NCI-H1092 treated with DMSO at 0.1 percent for 48 hours (cell line): ENCODE measurements at regions not wholly inside any gene's neighbourhood (a gene's known extent, or its start where the extent isn't known, plus 50 kb on each side); places are given as distances from the start of the nearest gene placed in this dataset.
A peak's percentile ranks its signal among the peaks of the same experiment; 100 is the strongest.
"Not testable (repeated sequence)": the region's sequence is repeated elsewhere in the genome, so short reads cannot be mapped to it uniquely, and the experiment has no call there.

Source experiments
- DNase-seq: peaks from one replicate; lab custom pipeline; 2025; lab: John Stamatoyannopoulos, UW

- DNase-seq, result no peak
Measured at GRCh38 chr3:55296030-55296429, 191.1 kb downstream of the WNT5A start.

GRCh38 chr3:55294557-55294956 is 192.5 kb downstream of the WNT5A start:
- no peak for DNase-seq

GRCh38 chr3:55292360-55292759 is 194.7 kb downstream of the WNT5A start:
- no peak for DNase-seq

GRCh38 chr3:55288657-55289056 is 198.4 kb downstream of the WNT5A start:
- no peak for DNase-seq

- DNase-seq, result peak; percentile 27
Measured at GRCh38 chr3:55286693-55287092, 200.4 kb downstream of the WNT5A start.

GRCh38 chr3:55285156-55285555 is 201.9 kb downstream of the WNT5A start:
- DNase-seq, result no peak

DNA sequence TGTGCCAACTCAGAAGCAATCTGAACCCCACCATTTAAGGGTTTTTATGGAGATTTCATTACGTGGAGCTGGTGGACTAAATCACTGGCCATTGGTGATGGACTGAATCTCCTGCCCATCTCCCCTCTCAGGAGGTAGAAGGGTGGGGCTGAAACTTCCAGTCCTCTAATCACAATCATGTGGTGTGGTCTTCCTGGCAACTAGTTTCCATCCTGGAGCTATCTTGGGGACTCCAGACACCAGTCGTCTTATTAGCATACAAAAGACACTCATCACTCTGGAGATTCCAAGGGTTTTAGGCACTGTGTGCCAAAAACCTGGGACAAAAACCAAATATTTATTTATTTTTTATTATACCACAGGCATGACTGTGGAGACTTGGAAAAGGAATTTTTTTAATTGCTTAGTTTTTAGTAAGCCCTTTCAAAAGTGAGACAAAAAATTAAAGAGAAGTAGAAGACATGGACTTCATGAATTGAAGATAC is 203.6 kb downstream of the WNT5A start:
- DNase-seq, result no peak

GRCh38 chr3:55282994-55283393 is 204.1 kb downstream of the WNT5A start:
- DNase-seq, result no peak

DNA sequence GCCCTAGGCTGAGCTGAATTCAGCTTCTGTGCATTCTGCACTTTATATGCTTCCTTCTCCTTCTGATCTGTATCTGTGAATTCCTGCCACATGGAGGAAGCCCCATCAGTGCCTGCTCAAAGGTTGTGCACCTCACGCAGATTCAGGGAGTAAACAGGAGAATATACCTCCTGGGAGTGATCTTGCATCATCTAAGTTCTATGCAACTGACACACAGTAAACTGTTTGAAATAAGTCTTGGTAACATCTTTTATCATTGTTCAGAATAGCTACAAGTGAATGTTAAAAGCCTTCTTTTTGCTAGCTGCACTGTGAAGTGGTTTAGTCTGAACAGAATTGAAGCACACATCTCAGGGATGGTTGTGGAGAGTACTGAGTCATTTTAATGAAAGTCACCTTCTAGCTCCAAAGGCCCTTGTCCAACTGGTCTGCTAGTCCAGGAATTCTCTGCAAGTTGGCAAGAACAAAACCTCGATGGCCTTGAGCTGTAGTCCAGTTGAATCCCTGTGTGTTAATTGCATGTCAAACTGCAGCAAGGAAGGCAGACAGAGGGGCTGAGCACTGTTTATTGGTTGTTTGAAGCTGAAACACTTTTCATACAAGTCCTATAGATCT is 215.0 kb downstream of the WNT5A start:
- no peak for DNase-seq

DNA sequence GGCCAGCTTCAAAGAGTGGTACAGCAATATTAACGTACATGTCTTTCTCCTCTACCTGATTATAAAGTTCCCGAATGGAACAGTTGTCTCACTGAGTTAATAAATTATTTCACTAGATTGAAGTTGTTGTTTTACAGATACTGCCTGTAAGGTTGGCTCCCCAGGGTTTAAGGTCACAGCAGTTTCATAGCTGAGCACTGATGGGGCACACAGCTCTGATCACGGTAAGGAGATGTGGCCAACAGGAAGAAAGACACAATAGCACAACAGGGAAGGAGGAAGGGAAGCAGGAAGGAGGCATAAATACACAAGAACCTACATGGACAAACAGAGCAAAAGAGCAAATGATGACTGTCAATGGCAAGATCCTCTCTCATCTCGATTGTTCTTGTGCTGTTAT is 215.6 kb downstream of the WNT5A start:
- no peak for DNase-seq

GRCh38 chr3:55270976-55271375 is 216.1 kb downstream of the WNT5A start:
- DNase-seq, result no peak

DNA sequence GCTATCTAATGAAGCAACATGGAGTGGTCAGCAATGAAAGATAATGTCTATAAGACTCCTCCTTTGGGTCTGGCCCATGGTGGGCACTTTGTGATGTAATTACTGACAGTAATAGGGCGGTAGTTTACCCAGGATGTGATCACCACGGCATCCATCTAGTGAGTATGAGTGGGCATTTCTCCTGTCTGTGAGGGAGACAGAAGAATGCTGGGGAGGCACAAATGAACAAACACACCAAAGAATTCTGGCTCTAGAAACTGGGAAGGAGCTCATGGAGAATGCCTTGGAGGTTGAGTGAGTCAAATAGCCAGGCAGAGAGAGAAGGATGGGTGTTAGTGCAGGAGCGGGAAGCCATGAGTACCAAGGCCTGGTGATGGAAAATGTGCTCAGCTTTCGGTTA is 217.5 kb downstream of the WNT5A start:
- DNase-seq, result no peak

GRCh38 chr3:55269096-55269495 is 218.0 kb downstream of the WNT5A start:
- DNase-seq, result no peak

GRCh38 chr3:55267206-55267930 is 219.7 kb downstream of the WNT5A start:
- no peak for DNase-seq

DNA sequence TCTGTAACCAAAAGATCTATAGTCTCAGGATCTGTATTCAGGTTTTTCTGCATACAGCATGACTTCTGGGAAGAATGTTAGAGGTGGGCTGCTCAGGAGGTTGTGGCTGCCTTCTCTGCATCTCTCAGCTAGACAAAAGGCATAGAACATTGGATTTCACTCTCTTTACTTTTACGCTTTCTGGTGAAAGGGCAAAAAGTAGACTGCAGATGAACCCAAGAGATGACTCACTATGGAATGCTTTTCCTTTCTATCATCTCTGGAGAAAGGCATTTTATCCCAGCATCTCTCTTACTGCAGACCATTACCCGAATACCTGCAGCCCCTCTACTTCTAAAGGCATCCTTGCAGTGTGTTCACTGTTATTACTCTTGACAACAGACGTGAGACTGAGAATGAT is 222.2 kb downstream of the WNT5A start:
- no peak for DNase-seq

GRCh38 chr3:55252921-55253320 is 234.2 kb downstream of the WNT5A start:
- no peak for DNase-seq

DNA sequence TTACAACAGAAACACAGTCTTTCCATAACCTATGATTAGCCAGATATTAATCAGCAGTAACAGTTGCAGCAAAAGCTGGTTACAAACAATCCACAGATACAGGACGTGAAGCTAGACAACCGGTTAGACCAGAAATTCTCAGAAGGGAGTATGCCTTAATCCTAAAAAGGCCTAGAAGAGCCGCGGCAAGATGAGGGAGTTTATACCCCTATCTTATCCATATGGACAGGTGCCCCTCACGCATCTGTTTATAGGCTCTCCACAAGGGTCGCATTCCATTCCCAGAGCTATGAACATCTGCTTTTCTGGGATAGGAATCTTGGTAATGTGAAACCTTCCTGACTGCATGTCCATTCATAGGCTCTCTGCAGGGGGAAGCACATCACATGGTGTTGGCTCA is 237.9 kb downstream of the WNT5A start:
- not testable (repeated sequence) for DNase-seq

DNA sequence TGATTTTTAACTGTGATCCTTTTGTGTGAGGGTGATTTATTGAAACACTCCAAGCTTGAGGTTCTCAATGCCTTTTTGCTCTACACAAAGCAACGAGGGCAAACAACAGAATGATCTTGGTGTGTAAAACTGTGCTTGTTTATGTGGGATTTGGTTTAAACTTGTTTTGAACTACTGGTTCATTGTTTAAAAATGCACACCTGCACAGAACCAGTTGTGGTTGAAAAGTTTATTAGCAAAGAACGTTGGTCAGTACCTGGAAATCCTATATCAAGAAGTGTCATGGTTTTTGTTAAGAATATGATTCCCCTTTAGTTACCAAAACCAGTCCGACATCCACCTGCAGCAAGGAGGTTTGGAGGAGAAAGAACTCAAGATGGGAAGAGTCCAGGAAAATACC is 239.4 kb downstream of the WNT5A start:
- DNase-seq, result no peak

- no peak for DNase-seq
Measured at GRCh38 chr3:55246033-55246432, 241.1 kb downstream of the WNT5A start.

DNA sequence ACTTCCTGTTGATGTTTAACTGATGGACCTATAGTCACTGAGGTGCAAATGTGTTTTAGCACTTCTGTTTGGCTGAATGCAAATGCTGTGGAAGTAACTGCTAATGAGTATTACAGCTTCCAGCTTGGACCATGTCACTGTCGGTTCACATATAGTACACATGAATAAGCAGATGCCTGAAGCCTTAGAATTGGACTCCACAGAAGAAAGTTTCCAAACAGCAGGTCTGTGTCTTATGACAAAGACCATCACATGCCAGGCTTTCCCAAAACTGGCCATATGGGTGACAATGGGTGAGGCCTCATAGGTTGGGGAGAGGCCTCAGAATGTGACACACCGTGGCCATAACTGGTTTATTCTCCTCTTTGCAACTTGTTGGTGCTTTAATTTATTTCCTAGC is 241.8 kb downstream of the WNT5A start:
- DNase-seq, result no peak

GRCh38 chr3:55244247-55244646 is 242.9 kb downstream of the WNT5A start:
- peak; percentile 89 for DNase-seq

GRCh38 chr3:55243678-55244077 is 243.4 kb downstream of the WNT5A start:
- DNase-seq, result peak; percentile 38

DNA sequence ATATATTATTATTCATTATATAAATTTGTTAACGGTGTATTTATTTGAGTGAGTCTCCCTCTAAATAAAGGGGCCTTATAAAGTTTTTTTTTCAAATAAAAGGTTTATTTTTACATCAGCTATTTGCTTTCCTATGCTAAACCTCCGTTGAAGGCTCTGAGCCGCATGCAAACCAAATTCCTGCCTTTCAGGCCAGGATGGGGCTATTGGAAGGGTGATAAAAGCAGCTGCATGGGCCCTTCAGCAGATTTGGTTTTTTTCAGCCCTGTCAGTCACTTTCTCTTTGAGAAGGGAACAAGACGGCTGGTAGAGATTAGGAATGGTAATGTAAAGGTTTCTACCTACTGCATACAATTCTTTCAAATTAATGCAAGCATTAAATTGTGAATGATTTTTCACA is 244.2 kb downstream of the WNT5A start:
- DNase-seq, result no peak

- no peak for DNase-seq
Measured at GRCh38 chr3:55241098-55241497, 246.0 kb downstream of the WNT5A start.
